ENCODE measurements at regions not wholly inside any gene's neighbourhood (a gene's known extent, or its start where the extent isn't known, plus 50 kb on each side); places are given as distances from the start of the nearest gene placed in this dataset.
"Not testable (repeated sequence)": the region's sequence is repeated elsewhere in the genome, so short reads cannot be mapped to it uniquely, and the experiment has no call there.

- DNase-seq (ENCODE audit: low read depth); H3K4me3 ChIP-seq (ENCODE audit: low read length): not testable (repeated sequence)
These were observed 269.1 kb upstream of the PLGLB1 start for GRCh38 chr2:87290566-87291307.

DNA sequence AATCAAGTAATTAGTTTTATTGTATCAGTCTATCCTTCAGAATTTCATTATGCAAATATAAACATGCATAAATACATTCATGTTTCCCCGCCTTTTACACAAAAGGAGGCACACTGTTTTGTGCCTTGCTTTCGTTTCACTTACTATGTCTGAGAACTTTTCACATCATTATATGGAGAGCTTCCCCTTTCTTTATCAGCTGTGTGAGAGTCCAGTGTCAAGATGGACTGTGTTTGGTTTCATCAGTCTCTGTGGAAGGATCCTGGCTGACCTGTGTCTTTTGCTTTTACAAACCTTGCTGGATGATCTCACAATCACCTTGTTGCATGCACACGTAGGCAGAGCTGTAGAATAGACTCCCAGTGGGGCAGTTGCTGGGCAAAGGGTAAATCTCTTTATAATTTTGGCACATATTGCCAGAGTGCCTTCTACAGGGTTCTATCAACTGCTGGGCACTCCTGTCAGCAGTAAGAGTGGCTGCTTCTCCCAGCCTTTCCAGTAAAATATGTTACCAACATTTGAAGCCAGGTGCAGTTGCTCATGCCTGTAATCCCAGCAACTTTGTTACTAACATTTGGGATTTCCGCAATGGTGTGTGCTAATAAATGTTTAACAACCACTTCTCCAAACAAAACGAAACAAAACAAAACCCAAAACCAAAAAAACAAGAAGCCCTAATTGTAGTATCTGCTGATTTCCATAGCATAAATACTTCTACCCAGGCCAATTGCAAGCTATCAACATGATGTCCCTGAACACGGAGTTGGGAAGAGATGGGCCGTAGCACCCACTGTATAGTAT is 270.0 kb upstream of the PLGLB1 start:
- H3K4me3 ChIP-seq (ENCODE audit: low read length); DNase-seq (ENCODE audit: low read depth): not testable (repeated sequence)

DNA sequence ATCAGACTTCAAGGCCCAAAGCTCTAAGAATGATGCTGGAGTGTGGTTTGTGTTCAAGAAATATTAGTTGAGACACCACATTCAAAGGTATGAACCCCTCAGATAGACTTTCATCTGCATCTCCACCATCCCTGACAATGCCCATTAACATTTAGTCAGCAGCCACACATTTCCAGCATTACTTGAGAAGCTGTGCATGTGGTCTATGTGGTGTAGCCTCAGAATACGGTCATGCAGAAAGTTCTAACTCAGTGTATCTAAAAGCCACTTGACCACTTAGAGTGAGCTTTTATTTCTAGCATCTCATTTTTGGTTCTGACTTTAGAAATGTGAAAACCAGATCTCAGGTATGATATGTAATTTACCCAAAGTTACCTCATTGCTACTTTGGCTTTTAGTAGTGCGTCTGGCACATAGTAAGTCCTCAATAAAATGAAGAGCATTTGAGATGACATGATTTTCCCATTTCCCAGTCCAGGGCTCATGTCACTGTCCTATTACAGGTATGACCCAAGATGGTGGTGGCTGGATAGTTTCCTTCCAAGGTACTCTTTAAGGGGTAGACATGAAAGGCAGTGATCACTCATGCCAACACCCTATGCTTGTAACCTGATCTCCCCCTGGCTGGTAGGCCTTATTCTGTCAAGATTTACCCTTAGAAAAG is 272.4 kb upstream of the PLGLB1 start:
- not testable (repeated sequence) for H3K4me3 ChIP-seq (ENCODE audit: low read length)

GRCh38 chr2:87295135-87295534 is 273.5 kb upstream of the PLGLB1 start:
- DNase-seq (ENCODE audit: low read depth); H3K4me3 ChIP-seq (ENCODE audit: low read length): not testable (repeated sequence)

More for the DNA sequence above, 272.4 kb upstream of the PLGLB1 start:
- DNase-seq (ENCODE audit: low read depth): not testable (repeated sequence)

DNA sequence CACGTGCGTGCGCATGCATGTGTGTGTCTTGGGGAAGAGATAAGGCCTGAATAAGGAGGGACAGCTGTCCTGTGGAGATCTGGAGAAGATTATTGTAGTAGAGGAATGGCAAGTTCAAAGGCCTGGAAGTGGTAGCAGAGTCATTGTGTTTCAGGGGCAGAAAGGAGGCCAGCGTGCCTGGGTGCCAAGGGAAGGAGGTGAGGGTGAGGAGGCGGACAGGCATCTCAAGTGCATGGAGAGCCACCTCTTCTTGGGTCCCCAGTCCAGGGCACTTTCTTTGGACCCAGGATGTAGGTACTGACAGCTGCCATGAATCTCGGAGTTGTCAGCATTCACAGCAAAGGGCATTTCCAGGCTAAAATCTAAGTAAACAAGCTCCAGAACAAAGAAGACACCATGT is 279.7 kb upstream of the PLGLB1 start:
- DNase-seq (ENCODE audit: low read depth); H3K4me3 ChIP-seq (ENCODE audit: low read length): not testable (repeated sequence)

DNA sequence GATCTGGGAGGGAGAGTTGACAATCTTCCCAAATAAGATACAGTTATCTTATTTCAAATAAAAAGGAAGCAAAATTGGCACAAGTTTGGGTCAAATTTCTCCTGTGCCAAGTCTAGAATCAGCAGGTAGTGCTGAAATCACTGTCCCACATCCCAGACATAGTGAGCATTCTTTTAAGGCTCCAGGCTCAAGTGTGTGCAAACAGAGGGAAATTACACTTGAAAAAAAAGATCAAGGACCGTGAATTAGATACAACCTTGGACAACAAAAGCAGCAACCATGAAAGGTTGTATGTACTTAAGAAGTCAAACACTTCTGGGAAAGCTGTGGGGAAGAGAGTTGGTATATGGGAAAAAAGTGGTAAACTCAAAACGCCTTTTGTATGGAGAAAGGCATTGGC is 280.2 kb upstream of the PLGLB1 start:
- not testable (repeated sequence) for H3K4me3 ChIP-seq (ENCODE audit: low read length); DNase-seq (ENCODE audit: low read depth)

- not testable (repeated sequence) for DNase-seq (ENCODE audit: low read depth); H3K4me3 ChIP-seq (ENCODE audit: low read length)
These were observed 287.0 kb upstream of the PLGLB1 start for GRCh38 chr2:87308621-87309020.

GRCh38 chr2:87309785-87310184 is 288.1 kb upstream of the PLGLB1 start:
- DNase-seq (ENCODE audit: low read depth): not testable (repeated sequence)

GRCh38 chr2:87311896-87312441 is 290.3 kb upstream of the PLGLB1 start:
- DNase-seq (ENCODE audit: low read depth); H3K4me3 ChIP-seq (ENCODE audit: low read length): not testable (repeated sequence)

More at GRCh38 chr2:87309785-87310184, 288.1 kb upstream of the PLGLB1 start:
- not testable (repeated sequence) for H3K4me3 ChIP-seq (ENCODE audit: low read length)

GRCh38 chr2:87314622-87315021 is 293.0 kb upstream of the PLGLB1 start:
- not testable (repeated sequence) for DNase-seq (ENCODE audit: low read depth); H3K4me3 ChIP-seq (ENCODE audit: low read length)

DNA sequence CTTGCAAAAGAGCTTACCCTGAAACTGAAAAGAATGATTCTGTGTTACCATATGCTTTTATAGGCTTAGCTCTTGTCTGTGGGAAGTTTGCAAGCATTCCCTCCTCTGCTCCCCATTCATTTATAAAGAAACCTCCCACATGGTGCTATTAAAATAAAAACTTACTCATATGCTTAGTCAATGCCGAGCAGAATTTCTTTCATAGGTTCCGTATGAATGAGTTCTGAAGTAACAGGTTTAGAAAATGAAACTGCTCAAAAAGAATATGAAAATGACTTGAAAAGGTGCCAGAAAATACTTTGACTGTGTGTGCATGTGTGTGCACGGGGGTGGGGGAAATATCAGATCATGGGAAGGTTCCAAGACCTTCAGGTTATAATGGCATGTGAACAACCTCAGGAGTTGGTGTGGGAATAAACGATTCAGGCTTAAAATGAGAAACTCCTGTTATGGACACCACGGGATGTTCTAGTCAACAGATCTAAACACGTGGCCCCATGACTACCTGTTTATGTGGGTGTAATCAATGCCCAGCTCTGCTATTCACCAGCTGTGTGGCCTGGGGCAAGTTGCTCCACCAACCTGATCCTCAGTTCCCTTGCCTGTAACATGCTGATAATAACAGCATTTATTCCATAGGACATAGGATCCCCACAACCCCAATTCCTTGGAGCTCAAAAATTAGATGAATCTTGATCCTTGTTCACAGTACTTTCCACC is 293.7 kb upstream of the PLGLB1 start:
- H3K4me3 ChIP-seq (ENCODE audit: low read length); DNase-seq (ENCODE audit: low read depth): not testable (repeated sequence)

DNA sequence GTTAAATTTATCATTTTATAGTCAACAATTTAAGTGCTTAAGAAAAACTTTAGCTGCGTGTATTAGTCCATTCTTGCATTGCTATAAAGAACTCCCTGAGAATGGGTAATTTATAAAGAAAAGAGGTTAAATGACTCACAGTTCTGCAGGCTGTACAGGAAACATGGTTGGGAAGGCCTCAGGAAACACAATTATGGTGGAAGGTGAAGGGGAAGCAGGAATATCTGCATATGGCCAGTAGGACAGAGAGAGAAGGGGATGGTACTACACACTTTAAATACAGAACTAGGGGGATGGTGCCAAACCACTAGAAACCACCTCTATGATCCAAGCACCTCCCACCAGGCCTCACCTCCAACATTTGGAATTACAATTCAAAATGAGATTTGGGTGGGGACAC is 295.5 kb upstream of the PLGLB1 start:
- not testable (repeated sequence) for H3K4me3 ChIP-seq (ENCODE audit: low read length); DNase-seq (ENCODE audit: low read depth)

GRCh38 chr2:87318814-87319491 is 297.3 kb upstream of the PLGLB1 start:
- peak; percentile 72 for DNase-seq (ENCODE audit: low read depth)
- H3K4me3 ChIP-seq (ENCODE audit: low read length): not testable (repeated sequence)

- not testable (repeated sequence) for DNase-seq (ENCODE audit: low read depth)
These were observed 298.1 kb upstream of the PLGLB1 start for GRCh38 chr2:87319705-87320104.

GRCh38 chr2:87321201-87321600 is 299.6 kb upstream of the PLGLB1 start:
- not testable (repeated sequence) for H3K4me3 ChIP-seq (ENCODE audit: low read length)

More at GRCh38 chr2:87319705-87320104, 298.1 kb upstream of the PLGLB1 start:
- H3K4me3 ChIP-seq (ENCODE audit: low read length): not testable (repeated sequence)

GRCh38 chr2:87324335-87325041 is 302.8 kb upstream of the PLGLB1 start:
- not testable (repeated sequence) for DNase-seq (ENCODE audit: low read depth); H3K4me3 ChIP-seq (ENCODE audit: low read length)

More at GRCh38 chr2:87321201-87321600, 299.6 kb upstream of the PLGLB1 start:
- DNase-seq (ENCODE audit: low read depth): not testable (repeated sequence)

- H3K4me3 ChIP-seq (ENCODE audit: low read length): not testable (repeated sequence)
These were observed 303.6 kb upstream of the PLGLB1 start for GRCh38 chr2:87325042-87325910.

More at GRCh38 chr2:87325042-87325910, 303.6 kb upstream of the PLGLB1 start:
- DNase-seq (ENCODE audit: low read depth): not testable (repeated sequence)

Measured in retinal pigment epithelial cell (primary cell).